ENCODE measurements at regions not wholly inside any gene's neighbourhood (a gene's known extent, or its start where the extent isn't known, plus 50 kb on each side); places are given as distances from the start of the nearest gene placed in this dataset.

- TF ChIP-seq CTCF (conservative IDR thresholded peaks at IDR 0.05; ENCODE audit: low read length) = no peak
- TF ChIP-seq EZH2phosphoT487 (IDR thresholded peaks at IDR 0.05; ENCODE audit: borderline replicate concordance) = no peak
Observed at GRCh38 chr12:73383584-73384222, 1111.5 kb downstream of the TRHDE start.

All from Loucy (cell line).